ENCODE measurements at regions not wholly inside any gene's neighbourhood (a gene's known extent, or its start where the extent isn't known, plus 50 kb on each side); places are given as distances from the start of the nearest gene placed in this dataset.
"Not testable (repeated sequence)": the region's sequence is repeated elsewhere in the genome, so short reads cannot be mapped to it uniquely, and the experiment has no call there.

- H2AK9ac ChIP-seq (replicated peaks; ENCODE audit: low read depth, low read length, poor library complexity); dilution Hi-C loops (cut with HindIII; ENCODE audit: low sequenced_read_pairs, unreplicated experiment); intact Hi-C loops (cut with micrococcal nuclease); ATAC-seq (ENCODE audit: low read depth); H2BK120ac ChIP-seq (ENCODE audit: low read depth, low read length); H2AK5ac ChIP-seq (ENCODE audit: low read depth, low read length); H3K27me3 ChIP-seq (ENCODE audit: control insufficient read depth, insufficient read depth, low read length); H4K20me1 ChIP-seq (ENCODE audit: insufficient read depth, low read length); H4K8ac ChIP-seq (ENCODE audit: low read depth in 2 of 2, low read length in 2 of 2); POLR2A ChIA-PET (ENCODE audit: unreplicated experiment); H2AFZ ChIP-seq (replicated peaks; ENCODE audit: low read length, poor library complexity); H3K9me1 ChIP-seq (ENCODE audit: insufficient read depth, low read length); H2BK20ac ChIP-seq (ENCODE audit: low read depth, low read length); H3K27ac ChIP-seq (ENCODE audit: insufficient read depth, low read length); CTCF ChIA-PET; H2BK15ac ChIP-seq (ENCODE audit: low read depth, low read length); H3K9ac ChIP-seq (ENCODE audit: low read depth, low read length); H3K18ac ChIP-seq (ENCODE audit: low read depth, low read length); H2BK5ac ChIP-seq (ENCODE audit: low read depth, low read length, poor library complexity, severe bottlenecking); H3K4me2 ChIP-seq (ENCODE audit: low read depth, low read length); H3K56ac ChIP-seq (ENCODE audit: extremely low read depth, insufficient read depth, low read length); DNase-seq; H3K4me3 ChIP-seq (ENCODE audit: insufficient read depth, low read depth, low read length); H3K4me1 ChIP-seq (ENCODE audit: control insufficient read depth, insufficient read depth, low read length); H3K79me1 ChIP-seq (ENCODE audit: low read depth in 1 of 2, low read length in 2 of 2); H3K14ac ChIP-seq (replicated peaks; ENCODE audit: low read depth, low read length); H3K36me3 ChIP-seq (ENCODE audit: control insufficient read depth, insufficient read depth, low read length); BruUV-seq (replicated peaks); H4K91ac ChIP-seq (ENCODE audit: insufficient read depth, low read depth, low read length); H3K9me3 ChIP-seq (ENCODE audit: control insufficient read depth, insufficient read depth, low read length); H3K23ac ChIP-seq (ENCODE audit: low read depth, low read length); H3K4ac ChIP-seq (ENCODE audit: low read depth, low read length); H4K5ac ChIP-seq (ENCODE audit: low read depth, low read length); in situ Hi-C loops (cut with MboI; ENCODE audit: low sequenced_read_pairs): not testable (repeated sequence)
- 97% methylated on average over 7 of the region's 40 CpGs; no CpG with 5 or more reads in 1 of the 2 experiments for WGBS, 2 experiments (ENCODE audit: extremely low coverage in 2 of 2, insufficient read length in 1 of 2)
Measured at GRCh38 chr15:70587012-70587634, 176.2 kb downstream of the UACA start.
